GM19455 (cell line): ENCODE measurements at regions not wholly inside any gene's neighbourhood (a gene's known extent, or its start where the extent isn't known, plus 50 kb on each side); places are given as distances from the start of the nearest gene placed in this dataset.
A peak's percentile ranks its signal among the peaks of the same experiment; 100 is the strongest.
"Not testable (repeated sequence)": the region's sequence is repeated elsewhere in the genome, so short reads cannot be mapped to it uniquely, and the experiment has no call there.

Experiments used
- ATAC-seq: cut with Tn5 transposase; IDR thresholded peaks from one replicate; pipeline ENCODE4 v1.9.1; 2021; ENCODE audit not compliant: unreplicated experiment

GRCh38 chr6:88499845-88500699 lies 333.9 kb upstream of the CNR1 start:
- peak; percentile 71 for ATAC-seq

- ATAC-seq: no peak
These were observed 333.3 kb upstream of the CNR1 start for GRCh38 chr6:88499436-88499835.

GRCh38 chr6:88497403-88497802 lies 331.3 kb upstream of the CNR1 start:
- not testable (repeated sequence) for ATAC-seq

GRCh38 chr6:88494401-88495140 lies 328.4 kb upstream of the CNR1 start:
- ATAC-seq: no peak

GRCh38 chr6:88493717-88494116 lies 327.6 kb upstream of the CNR1 start:
- no peak for ATAC-seq

GRCh38 chr6:88492824-88493223 lies 326.7 kb upstream of the CNR1 start:
- no peak for ATAC-seq

GRCh38 chr6:88492241-88492640 lies 326.1 kb upstream of the CNR1 start:
- no peak for ATAC-seq

- ATAC-seq: no peak
These were observed 325.2 kb upstream of the CNR1 start for GRCh38 chr6:88491266-88491880.

GRCh38 chr6:88490908-88491264 lies 324.7 kb upstream of the CNR1 start:
- no peak for ATAC-seq

- ATAC-seq: no peak
These were observed 324.2 kb upstream of the CNR1 start for GRCh38 chr6:88490195-88490907.

- no peak for ATAC-seq
These were observed 317.3 kb upstream of the CNR1 start for GRCh38 chr6:88483424-88483823.

GRCh38 chr6:88482465-88482864 lies 316.3 kb upstream of the CNR1 start:
- ATAC-seq: no peak

- no peak for ATAC-seq
These were observed 315.4 kb upstream of the CNR1 start for GRCh38 chr6:88481519-88481918.

- no peak for ATAC-seq
These were observed 314.7 kb upstream of the CNR1 start for GRCh38 chr6:88480816-88481215.

GRCh38 chr6:88477413-88477812 lies 311.3 kb upstream of the CNR1 start:
- ATAC-seq: no peak

GRCh38 chr6:88476388-88476787 lies 310.2 kb upstream of the CNR1 start:
- ATAC-seq: no peak

- no peak for ATAC-seq
These were observed 308.6 kb upstream of the CNR1 start for GRCh38 chr6:88474720-88475119.

- ATAC-seq: no peak
These were observed 307.4 kb upstream of the CNR1 start for GRCh38 chr6:88473589-88473988.

GRCh38 chr6:88472851-88473525 lies 306.8 kb upstream of the CNR1 start:
- no peak for ATAC-seq

- ATAC-seq: no peak
These were observed 293.5 kb upstream of the CNR1 start for GRCh38 chr6:88459643-88460042.

GRCh38 chr6:88459189-88459588 lies 293.0 kb upstream of the CNR1 start:
- ATAC-seq: no peak
